ENCODE measurements at regions not wholly inside any gene's neighbourhood (a gene's known extent, or its start where the extent isn't known, plus 50 kb on each side); places are given as distances from the start of the nearest gene placed in this dataset.

DNA sequence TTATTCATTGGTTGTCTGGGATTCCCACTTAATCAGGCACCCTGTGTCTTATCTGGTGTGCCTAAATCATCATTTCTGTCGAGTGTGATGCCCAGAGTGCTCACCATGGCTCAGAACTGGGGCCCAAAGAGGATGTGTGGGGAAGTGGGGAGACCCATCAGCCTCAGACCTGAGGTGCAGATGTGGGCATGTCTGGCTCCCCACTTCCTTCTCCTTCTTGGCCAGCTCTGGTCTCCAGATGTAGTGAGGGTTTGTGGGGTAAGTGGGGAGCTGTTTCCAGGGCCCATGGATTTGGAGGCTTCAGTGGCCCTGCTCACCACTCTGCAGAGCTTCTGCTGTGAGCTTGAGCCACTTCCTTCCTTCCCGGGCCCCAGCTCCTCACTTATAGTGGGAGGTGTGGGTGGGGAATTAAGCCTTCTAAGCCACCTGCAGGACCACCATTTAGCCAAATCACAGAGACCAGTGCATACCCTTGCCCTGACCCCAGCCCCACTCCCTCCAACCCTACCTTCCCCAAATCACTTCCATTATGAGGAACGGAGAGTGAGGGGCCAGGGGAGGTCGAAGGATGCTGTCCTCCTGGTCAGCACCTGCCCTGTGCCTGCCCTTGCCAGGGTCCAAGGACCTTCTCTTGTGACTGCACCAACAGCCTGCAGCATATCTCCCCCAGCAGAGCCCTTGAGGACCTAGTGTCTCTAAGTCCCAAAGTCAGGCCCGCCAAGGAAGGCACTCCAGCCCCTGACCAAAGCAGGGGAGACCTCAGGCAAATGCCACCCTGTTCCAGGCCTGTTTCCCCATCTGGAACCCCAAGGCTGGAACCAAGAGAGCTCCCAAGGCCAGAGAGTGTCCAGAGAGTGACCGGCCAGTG lies 278.2 kb upstream of the RTL1 start:
- TF ChIP-seq, protein P1, sequence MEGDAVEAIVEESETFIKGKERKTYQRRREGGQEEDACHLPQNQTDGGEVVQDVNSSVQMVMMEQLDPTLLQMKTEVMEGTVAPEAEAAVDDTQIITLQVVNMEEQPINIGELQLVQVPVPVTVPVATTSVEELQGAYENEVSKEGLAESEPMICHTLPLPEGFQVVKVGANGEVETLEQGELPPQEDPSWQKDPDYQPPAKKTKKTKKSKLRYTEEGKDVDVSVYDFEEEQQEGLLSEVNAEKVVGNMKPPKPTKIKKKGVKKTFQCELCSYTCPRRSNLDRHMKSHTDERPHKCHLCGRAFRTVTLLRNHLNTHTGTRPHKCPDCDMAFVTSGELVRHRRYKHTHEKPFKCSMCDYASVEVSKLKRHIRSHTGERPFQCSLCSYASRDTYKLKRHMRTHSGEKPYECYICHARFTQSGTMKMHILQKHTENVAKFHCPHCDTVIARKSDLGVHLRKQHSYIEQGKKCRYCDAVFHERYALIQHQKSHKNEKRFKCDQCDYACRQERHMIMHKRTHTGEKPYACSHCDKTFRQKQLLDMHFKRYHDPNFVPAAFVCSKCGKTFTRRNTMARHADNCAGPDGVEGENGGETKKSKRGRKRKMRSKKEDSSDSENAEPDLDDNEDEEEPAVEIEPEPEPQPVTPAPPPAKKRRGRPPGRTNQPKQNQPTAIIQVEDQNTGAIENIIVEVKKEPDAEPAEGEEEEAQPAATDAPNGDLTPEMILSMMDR (IDR thresholded peaks at IDR 0.05; ENCODE audit: extremely low read depth in 1 of 2, insufficient read depth in 1 of 2, low read depth in 1 of 2, low read length in 2 of 2): no peak
- TF ChIP-seq EZH2 (IDR thresholded peaks at IDR 0.05; ENCODE audit: borderline replicate concordance, low read depth, low read length, severe bottlenecking) (no peak), POLR2A (IDR thresholded peaks at IDR 0.05; ENCODE audit: low read depth, low read length) (no peak), MYC (IDR thresholded peaks at IDR 0.05; ENCODE audit: low read depth, low read length) (no peak), MAX (IDR thresholded peaks at IDR 0.05; ENCODE audit: insufficient read depth, insufficient read length) (no peak), POLR2AphosphoS5 (IDR thresholded peaks at IDR 0.05; ENCODE audit: insufficient read depth, low read depth, low read length) (no peak), JUN (IDR thresholded peaks at IDR 0.05; ENCODE audit: borderline replicate concordance, insufficient read depth, insufficient read length, low read depth) (no peak)

Data from endothelial cell of umbilical vein (primary cell).